Right lobe of liver (tissue), 6 donors: ENCODE measurements at regions not wholly inside any gene's neighbourhood (a gene's known extent, or its start where the extent isn't known, plus 50 kb on each side); places are given as distances from the start of the nearest gene placed in this dataset.

Experiments
- ATAC-seq, 4 donors: fragments of 200-7000 bp; cut with Tn5 transposase; one replicate each; pipeline ENCODE4 v1.9.1; 2020; ENCODE audit warnings: mild to moderate bottlenecking in 4 of 4, moderate library complexity in 4 of 4
- DNase-seq, 3 donors: peaks; one replicate each; pipeline ENCODE4 v3.0.0-alpha.2; 2020
- H3K27ac ChIP-seq, 3 donors: fragments of 200-600 bp; one replicate each; pipeline ENCODE4 v1.8.0; 2022
- H3K27me3 ChIP-seq, 2 donors: fragments of 200-600 bp; one replicate each; pipeline ENCODE4 v1.8.0; 2022
- H3K36me3 ChIP-seq, 4 donors: fragments of 200-600 bp; sonication (generic) in 1 of 4; one replicate each; pipeline versions ENCODE4 v1.5.1 to v1.8.0; 2017 to 2022; ENCODE audit warnings: control low read depth in 1 of 4
- H3K4me1 ChIP-seq, 4 donors: fragments of 200-600 bp; sonication (generic) in 1 of 4; one replicate each; pipeline versions ENCODE4 v1.5.1 to v1.8.0; 2017 to 2022; ENCODE audit warnings: control low read depth in 1 of 4
- H3K4me3 ChIP-seq, 3 donors: fragments of 200-600 bp; one replicate each; pipeline ENCODE4 v1.8.0; 2022
- H3K9me3 ChIP-seq, 4 donors: fragments of 200-600 bp; sonication (generic) in 1 of 4; one replicate each; pipeline versions ENCODE4 v1.5.1 to v1.8.0; 2017 to 2022; ENCODE audit warnings: control low read depth in 1 of 4
- POLR2A ChIP-seq: fragments of 450-650 bp; IDR thresholded peaks from one replicate; pipeline ENCODE4 v1.6.1; 2017; ENCODE audit warnings: antibody characterized with exemption, mild to moderate bottlenecking
- WGBS: methylation state at CpG from one replicate; pipeline ENCODE4 v1.1.6; 2018; ENCODE audit warnings: low coverage, low lambda C conversion rate; ENCODE audit not compliant: insufficient coverage; ENCODE audit errors: missing lambda C conversion rate; 5-methylcytosine and 5-hydroxymethylcytosine counted together
- intact Hi-C, 2 donors: fragments of 100-400 bp; cut with DNase I; formaldehyde crosslinking; loops; one replicate each; pipeline versions ENCODE4 v1.11.2 to v1.14.1; 2022
- TF ChIP-seq, protein P1 (sequence below), 4 donors: fragments of 200-600 bp in 3 of 4; fragments of 450-650 bp in 1 of 4; IDR thresholded peaks; one replicate each; pipeline versions ENCODE4 v1.5.1 to v1.8.0; 2016 to 2022; ENCODE audit warnings: antibody characterized with exemption in 4 of 4, mild to moderate bottlenecking in 2 of 4
- donor health status: DM: no; HTN: yes; CAD: no.
- donor health status: DM: no; HTN: no; CAD: no.
- donor health status: DM: no; HTN: no; CAD: no.
- donor health status: DM: no; HTN: yes; CAD: no.
- donor health status: DM: no; HTN: yes; CAD: no.

- H3K9me3 ChIP-seq = no peaks in the 10 kb centered on the region
- H3K4me3 ChIP-seq = peak overlapping the region in 1 of 3 donors; percentile 20
- no peaks in the 10 kb centered on the region for H3K36me3 ChIP-seq
Observed at GRCh38 chr16:85537331-85537788, 75.8 kb upstream of the GSE1 start.

DNA sequence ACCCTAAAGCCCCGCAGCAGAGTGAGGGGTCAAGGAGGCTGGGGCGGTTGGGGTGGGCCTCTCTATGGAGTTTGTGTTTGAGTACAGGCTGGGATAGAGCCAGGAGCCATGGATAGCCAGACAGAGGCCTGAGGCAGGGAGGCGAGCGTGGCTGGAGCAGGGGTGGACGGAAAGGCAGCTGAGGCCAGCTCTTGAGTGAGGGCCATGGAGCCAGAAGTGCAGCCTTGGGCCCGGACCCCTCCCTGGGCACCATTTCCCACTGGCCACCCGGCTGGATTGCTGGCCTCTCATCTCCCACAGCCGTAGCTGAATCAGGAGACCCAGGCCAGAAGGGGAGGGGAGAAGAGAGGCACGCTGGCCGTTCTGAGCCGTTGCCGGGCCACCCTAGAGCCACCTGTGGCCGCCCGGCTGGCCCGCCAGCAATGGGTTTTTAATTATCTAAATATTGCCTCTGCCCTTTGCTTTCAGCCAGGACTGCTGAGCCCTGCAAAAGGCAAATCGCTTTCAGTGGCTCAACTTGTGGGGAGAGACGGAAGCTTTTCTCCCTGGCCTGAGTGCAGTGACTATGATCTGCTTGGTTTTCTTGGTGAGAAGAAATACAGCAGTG lies 75.2 kb upstream of the GSE1 start:
- intact Hi-C loops = no loop called here
- peak; percentile 15 to 60 (median 51) for ATAC-seq
- peaks cover 0 to 61% (median 24%) of the 10 kb centered on the region in 4 donors for H3K4me1 ChIP-seq
- DNase-seq = peak in 1 of 3 donors; percentile 80
- peak overlapping the region; percentile 58 to 80 (median 80) for H3K27ac ChIP-seq
- H3K36me3 ChIP-seq = no peaks in the 10 kb centered on the region
- TF ChIP-seq POLR2A = peak; percentile 56
- TF ChIP-seq, protein P1, sequence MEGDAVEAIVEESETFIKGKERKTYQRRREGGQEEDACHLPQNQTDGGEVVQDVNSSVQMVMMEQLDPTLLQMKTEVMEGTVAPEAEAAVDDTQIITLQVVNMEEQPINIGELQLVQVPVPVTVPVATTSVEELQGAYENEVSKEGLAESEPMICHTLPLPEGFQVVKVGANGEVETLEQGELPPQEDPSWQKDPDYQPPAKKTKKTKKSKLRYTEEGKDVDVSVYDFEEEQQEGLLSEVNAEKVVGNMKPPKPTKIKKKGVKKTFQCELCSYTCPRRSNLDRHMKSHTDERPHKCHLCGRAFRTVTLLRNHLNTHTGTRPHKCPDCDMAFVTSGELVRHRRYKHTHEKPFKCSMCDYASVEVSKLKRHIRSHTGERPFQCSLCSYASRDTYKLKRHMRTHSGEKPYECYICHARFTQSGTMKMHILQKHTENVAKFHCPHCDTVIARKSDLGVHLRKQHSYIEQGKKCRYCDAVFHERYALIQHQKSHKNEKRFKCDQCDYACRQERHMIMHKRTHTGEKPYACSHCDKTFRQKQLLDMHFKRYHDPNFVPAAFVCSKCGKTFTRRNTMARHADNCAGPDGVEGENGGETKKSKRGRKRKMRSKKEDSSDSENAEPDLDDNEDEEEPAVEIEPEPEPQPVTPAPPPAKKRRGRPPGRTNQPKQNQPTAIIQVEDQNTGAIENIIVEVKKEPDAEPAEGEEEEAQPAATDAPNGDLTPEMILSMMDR (IDR thresholded peaks at IDR 0.05) = no peak
- H3K27me3 ChIP-seq = no peaks in the 10 kb centered on the region
- peak overlapping the region in 2 of 3 donors; percentile 1 to 20 for H3K4me3 ChIP-seq
- 34% methylated on average over 5 of the region's 17 CpGs for WGBS
- H3K9me3 ChIP-seq = no peaks in the 10 kb centered on the region

More at GRCh38 chr16:85537331-85537788, 75.8 kb upstream of the GSE1 start:
- no peaks in the 10 kb centered on the region for H3K27me3 ChIP-seq
- intact Hi-C loops = no loop called here
- ATAC-seq (peak in 1 of 4 donors; percentile 4), DNase-seq (no peak)
- TF ChIP-seq, protein P1 (IDR thresholded peaks at IDR 0.05) = no peak
- no peak for TF ChIP-seq POLR2A
- WGBS = 59% methylated on average over 5 of the region's 16 CpGs
- H3K27ac ChIP-seq = peak overlapping the region; percentile 58 to 80 (median 80)
- peaks cover 0 to 61% (median 24%) of the 10 kb centered on the region in 4 donors for H3K4me1 ChIP-seq

- intact Hi-C loops = no loop called here
- peaks cover 0 to 61% (median 24%) of the 10 kb centered on the region in 4 donors for H3K4me1 ChIP-seq
- DNase-seq (no peak), ATAC-seq (no peak)
- WGBS = 24% methylated on average over 5 of the region's 7 CpGs
- H3K9me3 ChIP-seq = no peaks in the 10 kb centered on the region
- H3K4me3 ChIP-seq = no peak overlapping the region
- TF ChIP-seq POLR2A = no peak
- TF ChIP-seq, protein P1 (IDR thresholded peaks at IDR 0.05) = no peak
- H3K36me3 ChIP-seq = no peaks in the 10 kb centered on the region
- H3K27ac ChIP-seq = peak overlapping the region in 1 of 3 donors; percentile 80
- no peaks in the 10 kb centered on the region for H3K27me3 ChIP-seq
Observed at GRCh38 chr16:85539084-85539483, 74.0 kb upstream of the GSE1 start.

DNA sequence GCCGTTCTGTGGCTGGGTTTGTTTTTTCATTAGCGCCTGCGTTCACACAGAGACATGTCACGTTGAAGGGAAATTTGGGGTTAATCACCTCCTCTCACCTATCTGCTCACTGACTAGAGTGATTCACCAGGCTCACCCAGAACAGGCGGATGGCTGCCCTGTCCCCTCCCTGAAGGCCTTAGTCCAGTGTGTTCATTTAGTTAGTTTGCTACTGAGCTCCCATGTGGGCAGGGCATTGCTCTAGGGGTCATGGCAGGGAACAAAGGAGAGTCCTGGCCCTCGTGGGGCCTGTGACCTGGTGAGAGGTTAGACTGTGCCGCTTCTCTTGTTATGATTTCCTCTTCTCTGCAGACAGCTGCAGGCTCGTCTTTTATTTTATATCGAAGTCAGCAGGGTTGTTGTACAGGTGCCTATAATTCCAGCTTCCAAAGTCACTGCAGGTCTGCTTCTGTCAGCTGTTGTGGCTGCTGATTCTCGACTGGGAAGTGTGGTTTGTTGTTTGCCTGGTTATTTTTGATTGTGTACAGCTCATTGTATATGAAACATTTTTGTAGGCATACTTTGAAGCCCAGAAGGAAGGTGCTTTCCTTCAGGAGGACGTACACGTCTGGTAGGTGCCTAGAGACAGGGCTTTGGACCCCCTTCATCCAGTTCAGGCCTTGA lies 73.4 kb upstream of the GSE1 start:
- TF ChIP-seq, protein P1 (IDR thresholded peaks at IDR 0.05) = no peak
- peak; percentile 59 for TF ChIP-seq POLR2A
- H3K27ac ChIP-seq = peak overlapping the region in 1 of 3 donors; percentile 39
- H3K4me1 ChIP-seq = peaks cover 0 to 55% (median 21%) of the 10 kb centered on the region in 4 donors
- WGBS = 49% methylated on average over 9 of the region's 12 CpGs
- H3K27me3 ChIP-seq = no peaks in the 10 kb centered on the region
- intact Hi-C loops = loop anchor here in 1 of 2 donors (10.0 kb wide), 1 partner anchor 115 kb away; no protein-coding TSS in a partner anchor
- DNase-seq = peak; percentile 73 to 85 (median 84)
- H3K9me3 ChIP-seq = no peaks in the 10 kb centered on the region
- H3K4me3 ChIP-seq = no peak overlapping the region
- peak; percentile 53 to 57 (median 55) for ATAC-seq
- no peaks in the 10 kb centered on the region for H3K36me3 ChIP-seq
